ENCODE measurements at regions not wholly inside any gene's neighbourhood (a gene's known extent, or its start where the extent isn't known, plus 50 kb on each side); places are given as distances from the start of the nearest gene placed in this dataset.

DNA sequence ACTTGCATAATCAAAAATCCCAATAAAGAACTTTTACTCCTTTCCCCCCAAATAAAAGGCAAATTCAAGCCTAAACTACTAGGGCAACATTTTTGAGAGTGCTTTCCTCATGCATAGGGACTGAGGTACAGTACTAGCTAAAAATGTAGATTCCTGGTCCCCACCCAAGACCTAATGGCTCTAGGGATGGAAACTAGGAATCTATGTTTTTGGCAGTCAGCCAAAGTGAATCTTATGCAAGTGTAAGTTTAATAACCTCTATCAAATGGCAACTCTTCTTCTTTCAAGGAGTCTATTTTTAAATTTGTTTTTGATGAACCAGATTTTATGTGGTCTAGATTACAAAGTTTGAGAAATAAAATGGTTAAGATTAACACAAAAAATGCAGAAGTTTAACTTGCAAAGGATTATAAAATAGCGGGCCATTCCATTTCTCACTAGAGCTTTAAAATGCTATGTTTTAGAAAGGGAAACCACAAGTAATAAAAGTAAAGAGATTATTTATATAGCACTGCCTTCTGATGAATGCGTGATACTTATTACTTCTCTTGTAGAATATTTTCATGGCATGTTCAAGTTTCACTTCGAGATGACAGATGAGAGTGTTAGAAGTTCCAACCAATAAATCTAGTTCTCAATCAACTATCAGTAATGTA, 70.4 kb upstream of the MDFIC start:
- CTCF ChIA-PET, result no interaction called here
- RAD21 ChIA-PET (ENCODE audit: unreplicated experiment), result no interaction called here
- Histone ChIP-seq H3K79me2 (ENCODE audit: control insufficient read depth, insufficient read depth, low read length) (no peaks in the 10 kb centered on the region), H2AFZ (ENCODE audit: control insufficient read depth, low read depth, low read length) (no peak overlapping the region), H3K4me1 (ENCODE audit: control insufficient read depth, insufficient read depth, low read length) (no peaks in the 10 kb centered on the region), H3K27me3 (replicated peaks in 1 of 2; ENCODE audit: control insufficient read depth in 2 of 2, insufficient read depth in 2 of 2, low read length in 1 of 2) (no peaks in the 10 kb centered on the region), H3K9me3 (replicated peaks; ENCODE audit: control insufficient read depth, insufficient read depth, low read length) (no peaks in the 10 kb centered on the region; the same call in 2 of the 3 replicates), H3K9ac (ENCODE audit: control insufficient read depth, insufficient read depth, low read length) (no peak overlapping the region), H3K4me3 (no peak overlapping the region), H3K27ac (ENCODE audit: control insufficient read depth, insufficient read depth) (no peak overlapping the region), H3K36me3 (ENCODE audit: control insufficient read depth in 2 of 2, insufficient read depth in 2 of 2, low read length in 1 of 2) (no peaks in the 10 kb centered on the region), H4K20me1 (ENCODE audit: control insufficient read depth, insufficient read depth) (no peaks in the 10 kb centered on the region), H3K4me2 (ENCODE audit: control insufficient read depth, insufficient read depth) (no peak overlapping the region)
- POLR2A ChIA-PET, result no interaction called here
- DNase-seq (ENCODE audit: low read depth, low spot score) (no peak), FAIRE-seq (no peak), ATAC-seq (no peak)
- intact Hi-C loops (cut with micrococcal nuclease; ENCODE audit: unreplicated experiment), result no loop called here
- in situ Hi-C loops (cut with MboI), result no loop called here
- no TSS peak for BruUV-seq (replicated peaks)
- WGBS (ENCODE audit: insufficient coverage, insufficient replicate concordance, low lambda C conversion rate, missing lambda C conversion rate), result 33% methylated on average over 3 of the region's 3 CpGs
- SMC1A ChIA-PET (ENCODE audit: uncharacterized antibody, unreplicated experiment), result interaction anchor here (0.9 to 3.1 kb wide), 5 partner anchors 10 to 14 kb away, joined by 3 to 8 read pairs (median 5); no protein-coding TSS in a partner anchor
- TF ChIP-seq FOXK2 (IDR thresholded peaks at IDR 0.05), result no peak
- TF ChIP-seq, protein P1, sequence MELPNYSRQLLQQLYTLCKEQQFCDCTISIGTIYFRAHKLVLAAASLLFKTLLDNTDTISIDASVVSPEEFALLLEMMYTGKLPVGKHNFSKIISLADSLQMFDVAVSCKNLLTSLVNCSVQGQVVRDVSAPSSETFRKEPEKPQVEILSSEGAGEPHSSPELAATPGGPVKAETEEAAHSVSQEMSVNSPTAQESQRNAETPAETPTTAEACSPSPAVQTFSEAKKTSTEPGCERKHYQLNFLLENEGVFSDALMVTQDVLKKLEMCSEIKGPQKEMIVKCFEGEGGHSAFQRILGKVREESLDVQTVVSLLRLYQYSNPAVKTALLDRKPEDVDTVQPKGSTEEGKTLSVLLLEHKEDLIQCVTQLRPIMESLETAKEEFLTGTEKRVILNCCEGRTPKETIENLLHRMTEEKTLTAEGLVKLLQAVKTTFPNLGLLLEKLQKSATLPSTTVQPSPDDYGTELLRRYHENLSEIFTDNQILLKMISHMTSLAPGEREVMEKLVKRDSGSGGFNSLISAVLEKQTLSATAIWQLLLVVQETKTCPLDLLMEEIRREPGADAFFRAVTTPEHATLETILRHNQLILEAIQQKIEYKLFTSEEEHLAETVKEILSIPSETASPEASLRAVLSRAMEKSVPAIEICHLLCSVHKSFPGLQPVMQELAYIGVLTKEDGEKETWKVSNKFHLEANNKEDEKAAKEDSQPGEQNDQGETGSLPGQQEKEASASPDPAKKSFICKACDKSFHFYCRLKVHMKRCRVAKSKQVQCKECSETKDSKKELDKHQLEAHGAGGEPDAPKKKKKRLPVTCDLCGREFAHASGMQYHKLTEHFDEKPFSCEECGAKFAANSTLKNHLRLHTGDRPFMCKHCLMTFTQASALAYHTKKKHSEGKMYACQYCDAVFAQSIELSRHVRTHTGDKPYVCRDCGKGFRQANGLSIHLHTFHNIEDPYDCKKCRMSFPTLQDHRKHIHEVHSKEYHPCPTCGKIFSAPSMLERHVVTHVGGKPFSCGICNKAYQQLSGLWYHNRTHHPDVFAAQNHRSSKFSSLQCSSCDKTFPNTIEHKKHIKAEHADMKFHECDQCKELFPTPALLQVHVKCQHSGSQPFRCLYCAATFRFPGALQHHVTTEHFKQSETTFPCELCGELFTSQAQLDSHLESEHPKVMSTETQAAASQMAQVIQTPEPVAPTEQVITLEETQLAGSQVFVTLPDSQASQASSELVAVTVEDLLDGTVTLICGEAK (IDR thresholded peaks at IDR 0.05; ENCODE audit: borderline replicate concordance), result no peak
- no peak for TF ChIP-seq IRF5 (IDR thresholded peaks at IDR 0.05; ENCODE audit: borderline replicate concordance)
- no peak for TF ChIP-seq CHD4 (IDR thresholded peaks at IDR 0.05)
- no peak for TF ChIP-seq MEF2A (IDR thresholded peaks at IDR 0.05; ENCODE audit: insufficient read depth, low read depth, low read length)
- no peak for TF ChIP-seq POU2F2 (IDR thresholded peaks at IDR 0.05; ENCODE audit: borderline replicate concordance, low read depth, low read length)
- TF ChIP-seq, protein P2, sequence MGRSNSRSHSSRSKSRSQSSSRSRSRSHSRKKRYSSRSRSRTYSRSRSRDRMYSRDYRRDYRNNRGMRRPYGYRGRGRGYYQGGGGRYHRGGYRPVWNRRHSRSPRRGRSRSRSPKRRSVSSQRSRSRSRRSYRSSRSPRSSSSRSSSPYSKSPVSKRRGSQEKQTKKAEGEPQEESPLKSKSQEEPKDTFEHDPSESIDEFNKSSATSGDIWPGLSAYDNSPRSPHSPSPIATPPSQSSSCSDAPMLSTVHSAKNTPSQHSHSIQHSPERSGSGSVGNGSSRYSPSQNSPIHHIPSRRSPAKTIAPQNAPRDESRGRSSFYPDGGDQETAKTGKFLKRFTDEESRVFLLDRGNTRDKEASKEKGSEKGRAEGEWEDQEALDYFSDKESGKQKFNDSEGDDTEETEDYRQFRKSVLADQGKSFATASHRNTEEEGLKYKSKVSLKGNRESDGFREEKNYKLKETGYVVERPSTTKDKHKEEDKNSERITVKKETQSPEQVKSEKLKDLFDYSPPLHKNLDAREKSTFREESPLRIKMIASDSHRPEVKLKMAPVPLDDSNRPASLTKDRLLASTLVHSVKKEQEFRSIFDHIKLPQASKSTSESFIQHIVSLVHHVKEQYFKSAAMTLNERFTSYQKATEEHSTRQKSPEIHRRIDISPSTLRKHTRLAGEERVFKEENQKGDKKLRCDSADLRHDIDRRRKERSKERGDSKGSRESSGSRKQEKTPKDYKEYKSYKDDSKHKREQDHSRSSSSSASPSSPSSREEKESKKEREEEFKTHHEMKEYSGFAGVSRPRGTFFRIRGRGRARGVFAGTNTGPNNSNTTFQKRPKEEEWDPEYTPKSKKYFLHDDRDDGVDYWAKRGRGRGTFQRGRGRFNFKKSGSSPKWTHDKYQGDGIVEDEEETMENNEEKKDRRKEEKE (IDR thresholded peaks at IDR 0.05), result no peak
- no peak for TF ChIP-seq NFIC (IDR thresholded peaks at IDR 0.05; ENCODE audit: low read depth, low read length)
- TF ChIP-seq TAF1 (IDR thresholded peaks at IDR 0.05; ENCODE audit: borderline replicate concordance, low read depth, low read length), result no peak
- no peak for TF ChIP-seq TCF3 (IDR thresholded peaks at IDR 0.05; ENCODE audit: borderline replicate concordance, insufficient read depth, low read depth, low read length)
- TF ChIP-seq BACH1 (IDR thresholded peaks at IDR 0.05; ENCODE audit: borderline replicate concordance), result no peak
- no peak for TF ChIP-seq BHLHE40 (IDR thresholded peaks at IDR 0.05; ENCODE audit: borderline replicate concordance in 1 of 2, low read depth in 2 of 2, low read length in 1 of 2)
- TF ChIP-seq NRF1 (conservative IDR thresholded peaks at IDR 0.05; ENCODE audit: low read depth, low read length), result no peak
- TF ChIP-seq IKZF2 (IDR thresholded peaks at IDR 0.05), result no peak
- no peak for TF ChIP-seq NFYA (IDR thresholded peaks at IDR 0.05; ENCODE audit: borderline replicate concordance, low read depth, low read length)

All from GM12878 (cell line).